ENCODE measurements at regions not wholly inside any gene's neighbourhood (a gene's known extent, or its start where the extent isn't known, plus 50 kb on each side); places are given as distances from the start of the nearest gene placed in this dataset.

- Mint-ChIP-seq H3K27me3 (ENCODE audit: low read depth) (peaks cover 25% of the 10 kb centered on the region), H3K4me1 (no peaks in the 10 kb centered on the region), H3K4me3 (no peak overlapping the region), H3K9me3 (peaks cover 19% of the 10 kb centered on the region), H3K27ac (no peak overlapping the region), H3K36me3 (no peaks in the 10 kb centered on the region)
- TF ChIP-seq CTCF (IDR thresholded peaks at IDR 0.05; ENCODE audit: unreplicated experiment) = no peak
- DNase-seq (ENCODE audit: low spot score in 2 of 2, unreplicated experiment in 2 of 2) = no peak
These were observed 126.7 kb downstream of the IRF8 start for GRCh38 chr16:86025706-86026105.

GRCh38 chr16:86026171-86026910 is 127.4 kb downstream of the IRF8 start:
- H3K27me3 Mint-ChIP-seq (ENCODE audit: low read depth) = peaks cover 26% of the 10 kb centered on the region
- H3K9me3 Mint-ChIP-seq = peaks cover 19% of the 10 kb centered on the region
- H3K27ac Mint-ChIP-seq = no peak overlapping the region
- H3K4me1 Mint-ChIP-seq = no peaks in the 10 kb centered on the region
- H3K36me3 Mint-ChIP-seq = no peaks in the 10 kb centered on the region
- no peak for DNase-seq (ENCODE audit: low spot score in 2 of 2, unreplicated experiment in 2 of 2)
- H3K4me3 Mint-ChIP-seq = no peak overlapping the region
- TF ChIP-seq CTCF (IDR thresholded peaks at IDR 0.05; ENCODE audit: unreplicated experiment) = no peak

GRCh38 chr16:86026916-86027315 is 128.0 kb downstream of the IRF8 start:
- H3K4me1 Mint-ChIP-seq = peaks cover 1% of the 10 kb centered on the region
- no peak overlapping the region for H3K4me3 Mint-ChIP-seq
- H3K9me3 Mint-ChIP-seq = peaks cover 19% of the 10 kb centered on the region
- no peak overlapping the region for H3K27ac Mint-ChIP-seq
- no peak for DNase-seq (ENCODE audit: low spot score in 2 of 2, unreplicated experiment in 2 of 2)
- H3K27me3 Mint-ChIP-seq (ENCODE audit: low read depth) = peaks cover 26% of the 10 kb centered on the region
- TF ChIP-seq CTCF (IDR thresholded peaks at IDR 0.05; ENCODE audit: unreplicated experiment) = no peak
- no peaks in the 10 kb centered on the region for H3K36me3 Mint-ChIP-seq

- Mint-ChIP-seq H3K9me3 (peaks cover 19% of the 10 kb centered on the region), H3K36me3 (no peaks in the 10 kb centered on the region), H3K27ac (no peak overlapping the region), H3K4me3 (no peak overlapping the region), H3K27me3 (ENCODE audit: low read depth) (peaks cover 30% of the 10 kb centered on the region), H3K4me1 (peaks cover 8% of the 10 kb centered on the region)
- no peak for DNase-seq (ENCODE audit: low spot score in 2 of 2, unreplicated experiment in 2 of 2)
- TF ChIP-seq CTCF (IDR thresholded peaks at IDR 0.05; ENCODE audit: unreplicated experiment) = no peak
These were observed 128.6 kb downstream of the IRF8 start for GRCh38 chr16:86027373-86028126.

GRCh38 chr16:86029131-86029741 is 130.3 kb downstream of the IRF8 start:
- TF ChIP-seq CTCF (IDR thresholded peaks at IDR 0.05; ENCODE audit: unreplicated experiment) = no peak
- Mint-ChIP-seq H3K36me3 (no peaks in the 10 kb centered on the region), H3K27me3 (ENCODE audit: low read depth) (peaks cover 40% of the 10 kb centered on the region), H3K4me3 (no peak overlapping the region), H3K9me3 (peaks cover 10% of the 10 kb centered on the region), H3K4me1 (peaks cover 11% of the 10 kb centered on the region), H3K27ac (no peak overlapping the region)
- DNase-seq (ENCODE audit: low spot score in 2 of 2, unreplicated experiment in 2 of 2) = no peak

Measured in mesothelial cell of epicardium (in vitro differentiated cells).